ENCODE measurements at regions not wholly inside any gene's neighbourhood (a gene's known extent, or its start where the extent isn't known, plus 50 kb on each side); places are given as distances from the start of the nearest gene placed in this dataset.

GRCh38 chr15:98393471-98393870 lies 254.9 kb upstream of the IGF1R start:
- Mint-ChIP-seq H3K27me3 (ENCODE audit: insufficient read depth) (peaks cover 5% of the 10 kb centered on the region; the same call in 1 of the 2 replicates), H3K9me3 (no peaks in the 10 kb centered on the region), H3K4me1 (ENCODE audit: low read depth) (no peaks in the 10 kb centered on the region), H3K27ac (no peak overlapping the region), H3K36me3 (ENCODE audit: low read depth) (no peaks in the 10 kb centered on the region), H3K4me3 (no peak overlapping the region)
- no peak for TF ChIP-seq CTCF (IDR thresholded peaks at IDR 0.05)
- DNase-seq = no peak

DNA sequence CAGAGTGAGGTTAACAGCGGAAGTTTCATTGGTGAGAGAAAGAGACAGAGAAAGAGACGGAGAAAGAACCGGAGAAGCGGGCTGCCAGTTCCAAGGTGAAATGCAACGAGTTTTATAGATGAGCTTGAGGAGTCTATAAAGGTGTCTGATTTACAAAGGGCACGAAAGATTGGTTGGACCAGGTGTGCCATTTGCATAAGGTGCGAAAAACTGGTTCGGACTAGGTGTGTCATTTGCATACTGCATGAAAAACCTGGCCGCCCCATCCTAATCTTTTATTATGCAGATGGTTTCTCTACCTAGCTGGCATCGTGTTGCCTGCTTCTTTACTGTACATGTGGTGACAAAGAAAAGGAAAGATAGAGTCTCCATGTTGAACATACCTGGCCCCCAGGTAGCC lies 253.8 kb upstream of the IGF1R start:
- H3K4me3 Mint-ChIP-seq = no peak overlapping the region
- DNase-seq = no peak
- H3K9me3 Mint-ChIP-seq = no peaks in the 10 kb centered on the region
- H3K27me3 Mint-ChIP-seq (ENCODE audit: insufficient read depth) = peaks cover 9% of the 10 kb centered on the region
- H3K4me1 Mint-ChIP-seq (ENCODE audit: low read depth) = no peaks in the 10 kb centered on the region
- H3K27ac Mint-ChIP-seq = no peak overlapping the region
- TF ChIP-seq CTCF (IDR thresholded peaks at IDR 0.05) = no peak
- no peaks in the 10 kb centered on the region for H3K36me3 Mint-ChIP-seq (ENCODE audit: low read depth)

DNA sequence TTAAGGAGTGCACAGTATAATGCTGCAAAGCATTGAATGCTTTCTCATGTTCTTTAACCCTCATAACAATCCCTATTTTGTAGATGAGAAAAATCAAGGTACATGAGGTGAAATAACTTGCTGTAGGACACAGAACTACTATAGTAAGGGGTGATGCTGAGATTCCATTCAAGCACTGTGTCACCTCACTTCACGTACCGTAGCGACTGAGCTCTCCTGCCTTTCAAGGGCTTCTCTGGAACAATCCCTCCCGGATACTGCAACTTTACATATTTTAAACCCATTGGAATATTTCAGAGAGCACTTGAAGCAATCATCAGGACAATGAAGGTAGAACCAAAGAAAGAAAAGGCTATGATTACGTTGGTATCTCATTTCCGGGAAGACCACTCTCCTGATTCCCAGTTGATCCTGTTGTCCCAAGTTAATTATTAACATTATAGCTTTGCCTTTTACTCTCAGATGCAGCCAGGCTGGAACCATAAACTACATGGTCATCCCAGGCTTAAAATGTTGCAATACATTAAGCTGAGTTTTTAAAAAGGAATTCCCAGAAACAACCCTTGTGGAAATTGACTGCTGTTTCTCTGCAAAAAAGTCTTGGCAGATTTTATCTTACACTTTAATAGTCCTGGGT lies 252.2 kb upstream of the IGF1R start:
- Mint-ChIP-seq H3K27ac (no peak overlapping the region), H3K36me3 (ENCODE audit: low read depth) (no peaks in the 10 kb centered on the region), H3K4me3 (no peak overlapping the region), H3K9me3 (no peaks in the 10 kb centered on the region), H3K4me1 (ENCODE audit: low read depth) (no peaks in the 10 kb centered on the region), H3K27me3 (ENCODE audit: insufficient read depth) (peaks cover 9% of the 10 kb centered on the region)
- no peak for TF ChIP-seq CTCF (IDR thresholded peaks at IDR 0.05)
- no peak for DNase-seq

- peaks cover 12% of the 10 kb centered on the region for H3K27me3 Mint-ChIP-seq (ENCODE audit: insufficient read depth)
- no peak overlapping the region for H3K4me3 Mint-ChIP-seq
- H3K27ac Mint-ChIP-seq = no peak overlapping the region
- no peak for TF ChIP-seq CTCF (IDR thresholded peaks at IDR 0.05)
- H3K4me1 Mint-ChIP-seq (ENCODE audit: low read depth) = no peaks in the 10 kb centered on the region
- no peak for DNase-seq
- no peaks in the 10 kb centered on the region for H3K9me3 Mint-ChIP-seq
- H3K36me3 Mint-ChIP-seq (ENCODE audit: low read depth) = no peaks in the 10 kb centered on the region
These were observed 250.9 kb upstream of the IGF1R start for GRCh38 chr15:98397419-98397818.

- no peaks in the 10 kb centered on the region for H3K36me3 Mint-ChIP-seq (ENCODE audit: low read depth)
- H3K27ac Mint-ChIP-seq = no peak overlapping the region
- H3K4me1 Mint-ChIP-seq (ENCODE audit: low read depth) = no peaks in the 10 kb centered on the region
- TF ChIP-seq CTCF (IDR thresholded peaks at IDR 0.05) = no peak
- peaks cover 12% of the 10 kb centered on the region for H3K27me3 Mint-ChIP-seq (ENCODE audit: insufficient read depth)
- no peak overlapping the region for H3K4me3 Mint-ChIP-seq
- no peak for DNase-seq
- no peaks in the 10 kb centered on the region for H3K9me3 Mint-ChIP-seq
These were observed 250.3 kb upstream of the IGF1R start for GRCh38 chr15:98398056-98398455.

GRCh38 chr15:98398886-98399285 lies 249.5 kb upstream of the IGF1R start:
- no peak overlapping the region for H3K4me3 Mint-ChIP-seq
- peaks cover 12% of the 10 kb centered on the region for H3K27me3 Mint-ChIP-seq (ENCODE audit: insufficient read depth)
- no peaks in the 10 kb centered on the region for H3K36me3 Mint-ChIP-seq (ENCODE audit: low read depth)
- no peak for TF ChIP-seq CTCF (IDR thresholded peaks at IDR 0.05)
- no peaks in the 10 kb centered on the region for H3K4me1 Mint-ChIP-seq (ENCODE audit: low read depth)
- no peak overlapping the region for H3K27ac Mint-ChIP-seq
- DNase-seq = no peak
- H3K9me3 Mint-ChIP-seq = no peaks in the 10 kb centered on the region

Data from HFFc6 (cell line).